GM19397 (cell line): ENCODE measurements at regions not wholly inside any gene's neighbourhood (a gene's known extent, or its start where the extent isn't known, plus 50 kb on each side); places are given as distances from the start of the nearest gene placed in this dataset.

Source experiments
- ATAC-seq: cut with Tn5 transposase; IDR thresholded peaks from one replicate; pipeline ENCODE4 v1.9.1; 2021; ENCODE audit warnings: mild to moderate bottlenecking, moderate library complexity; ENCODE audit not compliant: unreplicated experiment

GRCh38 chr4:11271263-11271662, 157.4 kb downstream of the HS3ST1 start:
- no peak for ATAC-seq

- no peak for ATAC-seq
Measured at GRCh38 chr4:11268149-11268548, 160.5 kb downstream of the HS3ST1 start.

GRCh38 chr4:11264841-11265240, 163.9 kb downstream of the HS3ST1 start:
- ATAC-seq: no peak

GRCh38 chr4:11264346-11264745, 164.3 kb downstream of the HS3ST1 start:
- ATAC-seq: no peak

DNA sequence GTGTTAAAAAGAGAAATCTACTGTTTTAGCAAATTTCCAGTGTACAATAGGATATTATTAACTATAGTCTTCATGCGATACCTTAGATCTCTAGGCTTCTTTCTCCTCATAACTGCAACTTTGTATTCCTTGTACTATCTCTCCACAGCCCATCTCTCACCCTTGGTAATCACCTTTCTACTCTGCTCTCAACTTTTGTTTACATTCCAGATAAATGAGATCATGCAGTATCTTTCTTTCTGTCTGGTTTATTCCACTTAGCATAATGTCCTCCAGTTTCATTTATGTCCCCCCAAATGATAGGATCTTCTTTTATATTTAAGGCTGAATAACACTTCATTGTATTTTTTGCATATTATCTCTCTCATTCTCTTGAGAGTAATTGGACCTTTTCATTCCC, 165.5 kb downstream of the HS3ST1 start:
- no peak for ATAC-seq

DNA sequence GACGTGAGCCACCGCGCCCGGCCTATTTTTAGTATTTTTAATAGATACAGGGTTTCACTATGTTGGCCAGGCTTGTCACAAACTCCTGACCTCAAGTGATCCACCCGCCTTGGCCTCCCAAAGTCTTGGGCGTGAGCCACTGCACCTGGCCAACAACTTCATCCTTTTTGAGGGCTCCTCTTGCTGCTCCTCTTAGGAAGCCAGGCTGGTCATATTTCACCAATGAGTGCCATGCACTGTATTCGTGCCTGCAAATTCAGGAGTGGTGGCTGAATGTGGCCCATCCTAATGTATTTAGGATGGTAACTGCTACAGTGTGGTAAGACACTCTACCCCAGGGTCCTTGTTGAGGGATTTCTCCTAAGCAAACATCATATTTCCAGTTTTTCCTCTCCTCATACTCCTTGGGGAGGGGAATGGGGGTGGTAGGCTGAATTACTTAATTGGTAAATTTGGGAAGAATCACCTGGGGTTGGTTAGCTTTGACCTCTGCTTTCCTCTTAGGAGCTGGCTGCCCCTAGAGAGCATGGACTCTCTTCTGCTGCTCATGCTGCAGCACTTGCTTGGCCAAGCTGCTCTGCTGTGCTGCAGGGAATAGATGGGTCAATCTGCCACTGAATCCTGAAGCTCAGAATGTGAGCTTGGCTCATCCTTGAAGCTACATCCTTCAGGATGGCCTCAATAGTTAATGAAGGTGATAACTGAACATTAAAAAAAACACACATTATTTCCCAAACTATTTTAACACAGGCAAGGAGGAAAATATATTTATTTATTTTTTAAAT, 167.4 kb downstream of the HS3ST1 start:
- no peak for ATAC-seq

GRCh38 chr4:11259837-11260236, 168.9 kb downstream of the HS3ST1 start:
- ATAC-seq: no peak

- no peak for ATAC-seq
Measured at GRCh38 chr4:11252149-11252548, 176.5 kb downstream of the HS3ST1 start.

GRCh38 chr4:11250510-11250909, 178.2 kb downstream of the HS3ST1 start:
- ATAC-seq: no peak

GRCh38 chr4:11232015-11232414, 196.7 kb downstream of the HS3ST1 start:
- no peak for ATAC-seq

GRCh38 chr4:11230866-11231265, 197.8 kb downstream of the HS3ST1 start:
- ATAC-seq: no peak

- ATAC-seq: no peak
Measured at GRCh38 chr4:11228530-11228929, 200.2 kb downstream of the HS3ST1 start.

DNA sequence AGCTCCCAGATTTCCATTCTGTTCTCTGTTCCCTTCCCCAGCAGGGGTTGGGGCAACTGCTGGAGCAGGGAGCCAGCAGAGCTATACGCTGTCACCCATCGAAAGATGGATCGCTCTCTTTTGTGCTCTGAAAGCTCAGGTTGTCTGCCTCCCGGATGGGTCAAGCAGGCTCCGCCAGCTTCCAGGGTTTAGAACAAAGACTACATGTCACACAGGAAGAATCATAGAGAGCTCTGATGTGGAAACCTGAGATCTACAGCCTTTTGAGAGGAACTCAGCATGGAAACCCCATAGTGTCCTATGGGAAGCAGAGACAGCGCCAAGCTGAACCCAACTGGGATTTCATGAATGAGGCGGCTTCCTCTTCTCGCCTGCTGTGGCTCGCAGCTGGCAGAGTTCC, 205.4 kb downstream of the HS3ST1 start:
- no peak for ATAC-seq

GRCh38 chr4:11218692-11219091, 210.0 kb downstream of the HS3ST1 start:
- no peak for ATAC-seq

GRCh38 chr4:11216520-11216919, 212.2 kb downstream of the HS3ST1 start:
- ATAC-seq: no peak

GRCh38 chr4:11214281-11214680, 214.4 kb downstream of the HS3ST1 start:
- no peak for ATAC-seq

GRCh38 chr4:11209826-11210225, 218.9 kb downstream of the HS3ST1 start:
- no peak for ATAC-seq

GRCh38 chr4:11201256-11201655, 227.4 kb downstream of the HS3ST1 start:
- ATAC-seq: no peak

- no peak for ATAC-seq
Measured at GRCh38 chr4:11198516-11199305, 230.0 kb downstream of the HS3ST1 start.

DNA sequence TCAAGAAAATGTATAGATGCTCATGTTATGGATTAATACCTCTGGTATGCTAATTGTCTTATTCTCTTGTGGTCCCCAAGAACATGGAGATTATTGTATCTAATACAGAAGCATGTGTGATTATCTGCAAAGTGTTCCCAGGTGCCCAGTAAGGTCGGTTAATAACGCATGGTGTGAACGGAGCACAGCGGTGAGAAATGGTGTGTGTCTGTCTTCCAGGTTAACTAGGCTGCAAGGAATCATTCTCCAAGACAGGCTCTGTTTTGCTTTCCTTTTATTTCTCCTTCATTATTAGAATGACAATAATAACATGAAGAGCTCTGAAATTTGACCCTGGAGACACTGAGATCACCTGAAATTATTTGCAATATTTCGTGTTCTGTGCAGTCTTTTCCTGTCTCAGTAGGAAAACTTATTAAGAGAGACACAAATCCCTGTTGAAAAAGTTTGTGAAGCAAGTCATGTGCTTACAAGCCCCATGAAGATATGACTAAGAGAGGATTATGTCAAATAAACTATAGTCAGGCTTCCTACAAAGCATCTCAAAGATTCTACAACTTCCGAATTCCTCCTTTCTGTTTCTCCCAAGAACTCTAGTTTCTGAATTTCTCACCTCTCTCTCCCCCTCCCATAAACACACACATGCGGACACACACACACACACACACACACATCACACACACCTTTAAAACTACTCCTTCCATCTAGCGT, 230.9 kb downstream of the HS3ST1 start:
- ATAC-seq: no peak

DNA sequence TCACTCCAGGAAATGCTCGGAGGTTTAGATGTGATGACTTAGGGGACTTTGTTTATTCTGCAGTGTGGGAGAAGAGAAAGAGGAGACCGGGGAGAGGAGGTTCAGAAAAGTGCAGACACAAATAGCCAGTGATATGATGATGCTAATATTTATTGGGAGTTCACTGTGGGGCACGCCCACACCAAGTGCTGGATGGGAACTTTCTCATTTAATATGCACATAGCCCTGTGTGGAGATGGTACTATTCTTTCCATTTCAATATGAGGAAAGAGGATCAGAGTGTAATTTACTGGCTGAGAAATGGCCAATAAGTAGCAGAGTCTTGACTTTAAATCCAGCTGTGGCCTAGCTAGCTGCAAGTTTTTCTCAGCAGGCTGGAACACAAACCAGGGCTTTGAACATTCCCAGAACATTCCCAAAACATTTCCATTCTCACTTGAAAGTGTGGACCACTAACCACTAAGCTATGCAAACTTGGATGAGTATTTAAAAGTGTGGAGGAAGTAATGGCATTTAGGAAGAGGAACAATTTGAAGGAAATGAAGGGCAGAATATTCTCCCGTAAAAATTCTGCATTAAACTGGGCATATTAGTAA, 231.7 kb downstream of the HS3ST1 start:
- ATAC-seq: no peak
